CD4-positive, alpha-beta T cell treated with Interleukin-17A for 4 hours (primary cell): ENCODE measurements at regions not wholly inside any gene's neighbourhood (a gene's known extent, or its start where the extent isn't known, plus 50 kb on each side); places are given as distances from the start of the nearest gene placed in this dataset.
"Not testable (repeated sequence)": the region's sequence is repeated elsewhere in the genome, so short reads cannot be mapped to it uniquely, and the experiment has no call there.

Experiments
- DNase-seq: peaks from one replicate; pipeline ENCODE4 v3.0.0-alpha.2; 2020; ENCODE audit warnings: mixed read lengths

GRCh38 chr10:120051671-120052070 lies 159.1 kb downstream of the SEC23IP start:
- no peak for DNase-seq

GRCh38 chr10:120052964-120053702 lies 160.6 kb downstream of the SEC23IP start:
- DNase-seq = no peak

GRCh38 chr10:120059790-120060189 lies 167.3 kb downstream of the SEC23IP start:
- DNase-seq = not testable (repeated sequence)

- no peak for DNase-seq
Observed at GRCh38 chr10:120067427-120067826, 174.9 kb downstream of the SEC23IP start.

GRCh38 chr10:120069700-120070099 lies 177.2 kb downstream of the SEC23IP start:
- DNase-seq = no peak

- DNase-seq = no peak
Observed at GRCh38 chr10:120075349-120075748, 182.8 kb downstream of the SEC23IP start.

- no peak for DNase-seq
Observed at GRCh38 chr10:120076996-120077706, 184.6 kb downstream of the SEC23IP start.

- DNase-seq = no peak
Observed at GRCh38 chr10:120077707-120078492, 185.4 kb downstream of the SEC23IP start.

- DNase-seq = no peak
Observed at GRCh38 chr10:120085096-120085796, 192.7 kb downstream of the SEC23IP start.

GRCh38 chr10:120086066-120086465 lies 193.5 kb downstream of the SEC23IP start:
- DNase-seq = no peak

GRCh38 chr10:120087109-120087508 lies 194.6 kb downstream of the SEC23IP start:
- DNase-seq = no peak

- DNase-seq = no peak
Observed at GRCh38 chr10:120095875-120096274, 203.3 kb downstream of the SEC23IP start.

- DNase-seq = no peak
Observed at GRCh38 chr10:120097766-120098165, 205.2 kb downstream of the SEC23IP start.

- DNase-seq = no peak
Observed at GRCh38 chr10:120098232-120098930, 205.9 kb downstream of the SEC23IP start.

- DNase-seq = no peak
Observed at GRCh38 chr10:120103738-120104560, 211.4 kb downstream of the SEC23IP start.

GRCh38 chr10:120105001-120105400 lies 212.5 kb downstream of the SEC23IP start:
- DNase-seq = no peak

- no peak for DNase-seq
Observed at GRCh38 chr10:120105492-120105891, 213.0 kb downstream of the SEC23IP start.

GRCh38 chr10:120108916-120109315 lies 216.4 kb downstream of the SEC23IP start:
- DNase-seq = no peak

- not testable (repeated sequence) for DNase-seq
Observed at GRCh38 chr10:120109725-120110124, 217.2 kb downstream of the SEC23IP start.

GRCh38 chr10:120110196-120110595 lies 217.7 kb downstream of the SEC23IP start:
- DNase-seq = no peak

GRCh38 chr10:120111628-120112027 lies 219.1 kb downstream of the SEC23IP start:
- DNase-seq = no peak
